NCI-H1436 (cell line): ENCODE measurements at regions not wholly inside any gene's neighbourhood (a gene's known extent, or its start where the extent isn't known, plus 50 kb on each side); places are given as distances from the start of the nearest gene placed in this dataset.
"Not testable (repeated sequence)": the region's sequence is repeated elsewhere in the genome, so short reads cannot be mapped to it uniquely, and the experiment has no call there.

ENCODE experiments used
- DNase-seq: peaks from one replicate; lab custom pipeline; 2025; lab: John Stamatoyannopoulos, UW

GRCh38 chr17:71023249-71024030 lies 854.1 kb downstream of the KCNJ2 start:
- peak; percentile 34 for DNase-seq

GRCh38 chr17:71024172-71024571 lies 854.8 kb downstream of the KCNJ2 start:
- DNase-seq: no peak

DNA sequence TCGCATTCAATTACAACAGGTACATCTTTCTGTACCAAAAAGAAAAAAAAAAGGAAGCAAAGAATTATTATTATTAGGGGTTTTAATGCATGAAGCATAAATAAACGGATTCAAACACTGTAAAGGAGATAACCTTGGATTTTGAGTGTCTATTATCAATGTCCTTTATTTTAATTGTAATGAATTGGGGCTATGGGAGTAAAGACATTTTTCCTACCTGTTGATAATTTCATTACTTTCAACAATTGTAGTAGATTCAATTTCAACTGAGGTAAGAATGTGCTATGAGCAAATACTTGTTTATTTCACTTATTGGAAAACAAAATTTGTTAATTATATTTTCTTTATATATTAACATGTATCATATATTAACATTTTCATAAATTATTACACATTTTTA lies 855.6 kb downstream of the KCNJ2 start:
- no peak for DNase-seq

DNA sequence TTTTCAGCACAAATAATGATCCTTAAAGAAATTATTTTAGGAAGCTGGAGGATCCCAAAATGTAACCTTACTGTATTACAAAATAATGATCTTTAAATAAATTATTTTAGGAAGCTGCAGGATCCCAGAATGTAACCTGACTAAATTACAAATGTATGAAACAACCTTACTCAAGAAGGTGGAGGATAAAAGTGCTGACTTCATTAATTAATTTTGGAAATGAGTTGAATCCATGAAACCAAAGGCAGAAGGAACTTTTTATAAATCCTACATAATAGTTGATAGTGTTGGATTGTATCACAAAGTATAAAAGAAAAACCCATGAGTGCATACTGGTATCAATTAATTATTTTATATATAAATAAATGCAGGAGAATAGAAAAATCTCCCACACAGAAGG lies 859.9 kb downstream of the KCNJ2 start:
- no peak for DNase-seq

DNA sequence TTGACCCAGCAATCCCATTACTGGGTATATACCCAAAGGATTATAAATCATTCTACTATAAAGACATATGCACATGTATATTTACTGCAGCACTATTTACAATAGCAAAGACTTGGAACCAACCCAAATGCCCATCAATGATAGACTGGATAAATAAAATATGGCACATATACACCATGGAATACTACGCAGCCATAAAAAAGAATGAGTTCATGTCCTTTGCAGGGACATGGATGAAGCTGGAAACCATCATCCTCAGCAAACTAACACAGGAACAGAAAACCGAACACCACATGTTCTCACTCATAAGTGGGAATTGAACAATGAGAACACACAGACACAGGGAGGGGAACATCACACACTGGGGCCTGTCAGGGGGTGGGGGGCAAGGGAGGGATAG lies 862.0 kb downstream of the KCNJ2 start:
- DNase-seq: not testable (repeated sequence)

GRCh38 chr17:71032746-71033273 lies 863.5 kb downstream of the KCNJ2 start:
- peak; percentile 66 for DNase-seq

DNA sequence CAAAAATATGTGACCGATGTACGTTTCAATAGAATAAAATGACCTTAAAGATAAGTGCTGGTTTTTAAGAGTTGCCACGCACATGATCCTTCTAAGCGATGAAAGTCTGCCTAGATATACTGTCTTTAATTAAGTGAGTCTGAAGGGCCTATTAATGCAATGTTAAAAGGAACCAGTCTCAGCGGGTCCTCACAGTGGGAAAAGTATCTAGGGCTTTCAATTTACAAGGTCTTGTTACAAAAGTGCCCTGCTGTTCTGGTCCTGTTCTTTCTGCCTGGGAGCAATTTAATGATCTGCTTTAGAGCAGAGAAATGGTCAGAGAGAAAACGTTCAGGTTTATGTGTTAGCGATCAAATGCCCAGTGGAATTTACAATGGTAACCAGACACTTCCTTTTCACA lies 864.0 kb downstream of the KCNJ2 start:
- peak; percentile 10 for DNase-seq

- no peak for DNase-seq
Observed at GRCh38 chr17:71035226-71035625, 865.9 kb downstream of the KCNJ2 start.

DNA sequence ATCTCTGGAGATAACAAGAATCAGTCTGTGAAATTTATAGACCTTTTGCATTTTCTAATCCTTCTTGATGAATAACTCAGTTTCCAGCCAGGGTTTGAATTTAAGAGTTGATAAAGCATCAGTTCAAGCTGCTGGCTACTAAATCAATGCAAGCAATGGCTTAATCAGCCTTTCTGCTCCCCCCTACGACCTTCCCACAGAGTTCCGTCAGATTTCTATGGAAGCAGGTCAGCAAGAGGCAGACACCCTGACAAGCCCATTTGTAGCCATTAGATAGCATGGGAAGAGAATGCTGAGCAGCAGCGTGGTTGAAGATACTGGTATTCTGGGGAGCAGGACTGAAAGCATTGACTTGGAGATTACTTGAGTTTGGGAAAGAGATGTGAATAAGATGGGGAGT lies 868.1 kb downstream of the KCNJ2 start:
- DNase-seq: no peak

DNA sequence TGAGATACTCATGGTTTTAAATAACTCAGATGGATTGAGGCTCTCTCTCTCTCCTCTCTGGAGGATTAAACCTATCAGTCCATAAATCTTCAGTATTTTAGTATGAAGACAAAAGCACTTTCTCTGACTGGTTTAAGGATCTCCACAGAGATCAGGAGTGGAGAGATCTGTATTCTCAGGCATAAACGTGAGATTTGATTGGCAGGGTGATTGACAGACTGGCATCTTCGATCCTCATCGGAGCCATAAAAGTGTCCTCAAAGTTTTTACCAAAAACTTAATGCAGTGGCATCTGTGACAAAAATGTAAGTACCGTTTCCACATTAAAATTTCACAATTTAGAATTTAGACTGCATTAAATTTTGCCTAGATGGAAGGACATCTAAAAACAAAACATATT lies 870.1 kb downstream of the KCNJ2 start:
- no peak for DNase-seq

DNA sequence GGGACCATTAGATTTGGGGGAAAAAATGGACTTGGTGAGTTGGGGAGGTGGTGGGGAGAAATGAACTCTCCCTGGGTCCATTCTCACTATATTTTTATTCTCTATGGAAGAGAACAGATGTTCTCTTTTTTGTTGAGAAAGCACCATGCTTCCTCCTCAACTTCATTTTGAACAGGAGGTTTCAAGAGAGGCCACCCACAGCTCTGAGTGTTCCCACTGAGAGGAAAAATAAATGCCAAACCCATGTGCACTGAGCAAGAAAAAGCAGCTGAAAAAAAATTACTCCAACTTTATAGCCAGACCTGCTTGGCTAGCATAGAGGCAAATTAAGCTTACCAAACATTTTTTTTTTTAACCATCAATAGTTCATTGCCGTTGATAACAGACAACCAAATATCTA lies 883.6 kb downstream of the KCNJ2 start:
- DNase-seq: no peak

GRCh38 chr17:71055128-71055527 lies 885.8 kb downstream of the KCNJ2 start:
- no peak for DNase-seq

- no peak for DNase-seq
Observed at GRCh38 chr17:71057448-71057847, 888.1 kb downstream of the KCNJ2 start.

DNA sequence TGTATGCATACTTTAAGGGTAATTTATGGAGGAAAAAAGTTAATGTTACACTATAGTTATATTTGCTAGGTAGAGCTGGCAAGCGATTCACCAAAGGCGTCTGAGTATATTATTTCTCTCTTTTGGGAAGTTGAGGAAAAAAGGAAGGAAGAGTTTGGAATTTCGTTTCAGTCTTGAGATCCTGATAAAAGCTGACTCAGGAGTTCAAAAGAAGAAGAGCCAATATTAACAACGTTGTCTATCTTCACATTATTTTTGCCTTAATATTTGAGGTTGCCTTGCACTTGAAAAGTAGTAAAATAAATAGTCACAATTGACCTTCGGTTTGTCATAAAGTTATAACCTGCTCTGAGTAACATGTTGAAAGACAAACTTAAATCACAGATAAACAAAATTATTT lies 888.6 kb downstream of the KCNJ2 start:
- DNase-seq: no peak

DNA sequence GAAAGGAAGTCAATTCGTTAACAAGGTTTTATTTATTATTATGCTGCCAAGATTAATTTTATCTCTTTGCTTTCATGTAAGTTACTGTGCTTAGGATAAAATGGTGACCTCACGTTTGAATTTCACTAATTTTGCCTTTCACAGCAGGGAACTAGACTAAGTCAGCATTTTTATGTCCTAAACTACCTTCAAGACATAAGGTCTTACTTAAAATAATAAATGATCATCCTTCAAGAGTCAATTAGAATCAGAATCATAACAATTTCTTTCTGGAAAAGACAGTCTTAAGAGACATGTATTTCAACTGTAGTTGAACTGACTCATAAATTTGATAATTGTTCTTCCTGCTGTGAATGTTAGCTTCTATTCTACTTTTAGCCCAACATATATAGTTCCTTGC lies 893.8 kb downstream of the KCNJ2 start:
- no peak for DNase-seq

DNA sequence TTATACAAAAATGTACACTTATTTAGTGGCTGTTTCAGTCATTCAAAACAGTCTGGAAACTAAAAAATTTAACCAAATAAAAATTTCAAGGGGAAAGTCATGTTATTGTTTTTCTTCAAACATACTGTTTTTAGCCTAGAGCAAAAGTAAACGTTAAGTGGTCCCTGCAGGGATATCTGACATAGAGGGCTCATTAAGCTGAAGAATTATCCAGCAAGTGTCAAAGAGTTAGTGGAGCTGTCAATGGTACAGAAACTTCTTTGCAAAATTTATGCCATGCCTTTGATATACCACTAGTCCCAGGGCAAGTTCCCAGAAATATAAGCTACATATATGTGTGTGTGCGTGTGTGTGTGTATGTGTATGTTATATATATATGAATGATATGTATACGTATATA lies 894.2 kb downstream of the KCNJ2 start:
- no peak for DNase-seq

DNA sequence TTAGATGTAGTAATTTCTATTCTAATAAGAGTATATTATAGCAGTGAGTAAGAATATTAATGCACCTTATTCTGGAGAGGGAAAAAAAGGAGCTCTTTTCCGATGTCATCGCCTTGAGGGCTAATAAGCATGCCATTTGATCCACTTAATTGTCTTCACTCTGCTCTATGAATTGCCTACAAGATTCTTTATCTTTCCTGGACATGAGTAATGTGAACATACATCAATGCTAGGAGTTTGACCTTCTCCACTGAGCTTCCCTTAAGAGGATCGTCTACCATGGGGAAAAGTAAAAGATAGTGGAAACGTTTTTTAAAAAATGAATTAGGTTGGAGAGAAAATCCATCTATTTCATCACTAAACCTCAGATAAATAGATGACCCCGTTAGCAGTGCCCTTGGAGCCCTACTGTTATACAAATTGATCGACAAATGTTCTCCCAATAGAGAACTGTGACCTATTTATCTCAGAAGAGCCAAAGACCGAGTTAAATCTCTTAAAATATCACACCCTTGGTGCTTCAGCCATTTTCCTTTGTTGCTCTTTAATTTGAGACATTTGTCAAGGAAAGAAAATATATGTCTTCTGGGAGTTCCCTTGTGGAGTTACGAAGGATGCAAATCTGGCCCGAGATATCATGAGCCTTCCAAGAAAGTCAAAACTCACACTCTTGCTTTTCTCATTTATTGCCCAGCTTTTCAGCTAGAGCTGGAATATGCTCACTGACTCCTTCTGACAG lies 898.5 kb downstream of the KCNJ2 start:
- no peak for DNase-seq

DNA sequence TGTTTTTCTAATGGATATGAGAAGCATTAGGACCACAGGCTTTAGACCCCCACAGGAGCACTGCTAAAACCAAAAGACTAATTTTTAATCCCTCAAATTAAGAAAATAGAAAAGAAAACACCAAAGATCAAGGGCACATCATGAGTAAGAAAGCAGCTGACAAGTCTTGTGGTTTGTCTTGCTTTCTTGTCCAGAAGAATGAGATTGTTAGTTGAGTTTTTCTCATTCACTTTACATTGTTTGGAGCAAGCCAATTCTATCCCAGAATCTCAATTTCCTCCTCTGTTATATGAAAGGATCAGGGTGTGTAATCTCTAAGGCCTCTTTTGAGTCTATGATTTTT lies 899.0 kb downstream of the KCNJ2 start:
- no peak for DNase-seq

- DNase-seq: no peak
Observed at GRCh38 chr17:71071041-71071440, 901.7 kb downstream of the KCNJ2 start.

- DNase-seq: no peak
Observed at GRCh38 chr17:71071837-71072236, 902.5 kb downstream of the KCNJ2 start.

GRCh38 chr17:71080937-71081336 lies 911.6 kb downstream of the KCNJ2 start:
- no peak for DNase-seq

GRCh38 chr17:71081666-71082065 lies 912.3 kb downstream of the KCNJ2 start:
- DNase-seq: no peak

- no peak for DNase-seq
Observed at GRCh38 chr17:71084219-71084618, 914.9 kb downstream of the KCNJ2 start.

DNA sequence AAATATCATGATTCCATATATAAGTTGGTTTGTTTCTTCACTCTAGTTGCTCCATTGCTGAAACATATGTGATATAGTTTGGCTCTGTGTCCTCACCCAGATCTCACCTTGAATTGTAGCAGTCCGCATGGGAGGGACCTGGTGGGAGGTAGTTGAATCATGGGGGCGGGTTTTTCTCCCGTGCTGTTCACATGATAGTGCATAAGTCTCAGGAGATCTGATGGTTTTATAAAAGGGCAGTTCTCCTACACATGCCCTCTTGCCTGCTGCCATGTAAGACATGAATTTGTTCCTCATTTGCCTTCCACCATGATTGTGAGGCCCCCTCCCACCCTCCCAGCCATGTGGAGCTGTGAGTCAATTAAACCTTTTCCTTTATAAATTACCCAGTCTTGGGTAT lies 915.5 kb downstream of the KCNJ2 start:
- no peak for DNase-seq
